GM12864 (cell line): ENCODE measurements at regions not wholly inside any gene's neighbourhood (a gene's known extent, or its start where the extent isn't known, plus 50 kb on each side); places are given as distances from the start of the nearest gene placed in this dataset.
"Not testable (repeated sequence)": the region's sequence is repeated elsewhere in the genome, so short reads cannot be mapped to it uniquely, and the experiment has no call there.

Experiments used
- DNase-seq: peaks from one replicate; pipeline ENCODE4 v3.0.0-alpha.2; 2011; ENCODE audit warnings: low read depth
- H3K4me3 ChIP-seq: 2 replicates; pipeline ENCODE4 v1.5.1; 2011; ENCODE audit warnings: mild to moderate bottlenecking, low read depth, low read length, control low read depth
- TF ChIP-seq, protein P1 (sequence below): IDR thresholded peaks from 2 replicates; pipeline ENCODE4 v1.5.1; 2011; ENCODE audit warnings: low read depth, mild to moderate bottlenecking, moderate library complexity, low read length, control low read depth, inconsistent platforms; ENCODE audit errors: missing control alignments

- TF ChIP-seq, protein P1, sequence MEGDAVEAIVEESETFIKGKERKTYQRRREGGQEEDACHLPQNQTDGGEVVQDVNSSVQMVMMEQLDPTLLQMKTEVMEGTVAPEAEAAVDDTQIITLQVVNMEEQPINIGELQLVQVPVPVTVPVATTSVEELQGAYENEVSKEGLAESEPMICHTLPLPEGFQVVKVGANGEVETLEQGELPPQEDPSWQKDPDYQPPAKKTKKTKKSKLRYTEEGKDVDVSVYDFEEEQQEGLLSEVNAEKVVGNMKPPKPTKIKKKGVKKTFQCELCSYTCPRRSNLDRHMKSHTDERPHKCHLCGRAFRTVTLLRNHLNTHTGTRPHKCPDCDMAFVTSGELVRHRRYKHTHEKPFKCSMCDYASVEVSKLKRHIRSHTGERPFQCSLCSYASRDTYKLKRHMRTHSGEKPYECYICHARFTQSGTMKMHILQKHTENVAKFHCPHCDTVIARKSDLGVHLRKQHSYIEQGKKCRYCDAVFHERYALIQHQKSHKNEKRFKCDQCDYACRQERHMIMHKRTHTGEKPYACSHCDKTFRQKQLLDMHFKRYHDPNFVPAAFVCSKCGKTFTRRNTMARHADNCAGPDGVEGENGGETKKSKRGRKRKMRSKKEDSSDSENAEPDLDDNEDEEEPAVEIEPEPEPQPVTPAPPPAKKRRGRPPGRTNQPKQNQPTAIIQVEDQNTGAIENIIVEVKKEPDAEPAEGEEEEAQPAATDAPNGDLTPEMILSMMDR, result no peak
- H3K4me3 ChIP-seq, result no peak overlapping the region
- no peak for DNase-seq
Measured at GRCh38 chr12:66823857-66824570, 145.1 kb upstream of the GRIP1 start.

GRCh38 chr12:66825921-66826320 is 147.0 kb upstream of the GRIP1 start:
- DNase-seq, H3K4me3 ChIP-seq: not testable (repeated sequence)

DNA sequence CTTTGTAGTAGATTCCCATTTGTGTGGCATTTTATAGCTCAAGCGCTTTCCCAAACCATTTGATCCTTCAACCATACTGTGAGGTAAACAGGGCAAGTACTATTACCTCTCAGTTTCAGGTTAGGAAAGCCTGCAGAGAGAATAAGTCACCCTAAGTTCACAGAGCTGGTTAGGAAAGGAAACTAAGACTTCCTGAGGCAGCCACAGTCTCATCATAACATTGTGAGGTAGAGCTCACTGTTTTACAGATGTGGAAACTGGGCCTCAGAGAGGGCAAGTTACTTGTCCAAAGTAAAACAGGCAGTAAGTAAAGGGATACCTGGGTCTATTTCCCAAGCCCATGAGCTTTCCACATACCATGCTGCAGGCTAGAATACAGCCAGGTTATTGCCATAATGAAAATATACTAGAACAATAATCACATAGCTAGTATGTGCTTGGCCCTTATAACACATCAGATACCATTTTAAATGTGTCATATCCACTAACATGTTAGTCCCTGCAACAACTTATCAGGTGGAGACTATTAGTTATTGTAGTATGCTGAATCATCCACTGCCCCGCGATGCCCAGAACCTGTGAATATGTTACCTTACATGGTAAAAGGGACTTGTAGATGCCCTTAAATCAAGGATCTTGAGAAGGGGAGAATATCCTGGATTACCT is 150.9 kb upstream of the GRIP1 start:
- no peak for DNase-seq

GRCh38 chr12:66831495-66831894 is 152.6 kb upstream of the GRIP1 start:
- no peak overlapping the region for H3K4me3 ChIP-seq
- TF ChIP-seq, protein P1, result no peak
- no peak for DNase-seq

More for the DNA sequence above, 150.9 kb upstream of the GRIP1 start:
- TF ChIP-seq, protein P1, result no peak
- H3K4me3 ChIP-seq, result no peak overlapping the region

GRCh38 chr12:66832997-66833396 is 154.1 kb upstream of the GRIP1 start:
- H3K4me3 ChIP-seq, result no peak overlapping the region
- TF ChIP-seq, protein P1, result no peak
- no peak for DNase-seq

GRCh38 chr12:66836623-66837310 is 157.9 kb upstream of the GRIP1 start:
- DNase-seq, result no peak
- TF ChIP-seq, protein P1, result no peak

DNA sequence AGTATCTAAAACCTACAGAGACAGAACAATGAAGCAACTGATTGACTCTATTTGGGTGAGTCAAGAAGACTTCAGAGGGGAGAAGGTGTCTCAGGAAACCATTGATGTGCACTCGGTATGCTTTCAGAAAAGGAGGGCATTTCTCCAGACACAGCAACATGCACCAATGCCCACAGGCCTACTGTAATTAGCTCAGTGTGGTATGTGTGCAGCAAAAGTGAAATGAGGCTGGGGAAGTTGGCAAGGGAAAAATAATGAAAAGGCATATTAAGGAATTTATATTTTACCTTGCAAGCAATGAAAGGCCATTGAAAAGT is 158.4 kb upstream of the GRIP1 start:
- no peak for DNase-seq
- H3K4me3 ChIP-seq, result no peak overlapping the region
- TF ChIP-seq, protein P1, result no peak

More at GRCh38 chr12:66836623-66837310, 157.9 kb upstream of the GRIP1 start:
- no peak overlapping the region for H3K4me3 ChIP-seq
